ENCODE measurements at regions not wholly inside any gene's neighbourhood (a gene's known extent, or its start where the extent isn't known, plus 50 kb on each side); places are given as distances from the start of the nearest gene placed in this dataset.

GRCh38 chr7:145031162-145031561 is 195.3 kb upstream of the TPK1 start:
- TF ChIP-seq CTCF (optimal IDR thresholded peaks at IDR 0.05 in 1 of 3, IDR thresholded peaks at IDR 0.05 in 1 of 3, conservative IDR thresholded peaks at IDR 0.05 in 1 of 3; ENCODE audit: extremely low read depth in 1 of 3, insufficient read depth in 2 of 3, low read length in 3 of 3), result no peak
- no peak for TF ChIP-seq EZH2 (IDR thresholded peaks at IDR 0.05; ENCODE audit: low read length)

Measured in keratinocyte (primary cell).